CD4-positive, alpha-beta T cell treated with Interleukin-6 at 100 ng/mL for 8 hours (primary cell): ENCODE measurements at regions not wholly inside any gene's neighbourhood (a gene's known extent, or its start where the extent isn't known, plus 50 kb on each side); places are given as distances from the start of the nearest gene placed in this dataset.

Source experiments
- DNase-seq: peaks from one replicate; pipeline ENCODE4 v3.0.0-alpha.2; 2020; ENCODE audit warnings: mixed read lengths, low spot score

- no peak for DNase-seq
Measured at GRCh38 chr13:105921711-105922110, 613.8 kb downstream of the EFNB2 start.

DNA sequence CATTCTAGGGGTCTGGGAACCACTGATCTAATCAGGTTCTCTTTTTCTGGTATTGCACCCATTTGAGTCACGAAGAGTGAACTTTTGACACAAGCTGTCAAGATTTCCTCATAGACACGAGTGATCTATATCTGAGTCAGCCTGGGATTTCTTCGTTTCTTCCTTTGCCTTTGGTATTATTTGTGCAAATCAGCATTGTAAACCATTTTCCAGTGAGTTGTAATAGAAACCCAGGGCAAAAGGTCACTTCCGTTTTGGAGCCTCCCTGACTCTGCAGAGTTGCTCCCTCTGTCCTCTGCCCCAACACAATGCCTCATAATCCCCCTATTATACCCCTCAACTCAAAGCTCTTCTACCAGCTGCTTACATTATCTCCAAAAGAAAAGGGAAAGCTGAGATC is 615.1 kb downstream of the EFNB2 start:
- no peak for DNase-seq

- DNase-seq: no peak
Measured at GRCh38 chr13:105918842-105919741, 616.4 kb downstream of the EFNB2 start.

DNA sequence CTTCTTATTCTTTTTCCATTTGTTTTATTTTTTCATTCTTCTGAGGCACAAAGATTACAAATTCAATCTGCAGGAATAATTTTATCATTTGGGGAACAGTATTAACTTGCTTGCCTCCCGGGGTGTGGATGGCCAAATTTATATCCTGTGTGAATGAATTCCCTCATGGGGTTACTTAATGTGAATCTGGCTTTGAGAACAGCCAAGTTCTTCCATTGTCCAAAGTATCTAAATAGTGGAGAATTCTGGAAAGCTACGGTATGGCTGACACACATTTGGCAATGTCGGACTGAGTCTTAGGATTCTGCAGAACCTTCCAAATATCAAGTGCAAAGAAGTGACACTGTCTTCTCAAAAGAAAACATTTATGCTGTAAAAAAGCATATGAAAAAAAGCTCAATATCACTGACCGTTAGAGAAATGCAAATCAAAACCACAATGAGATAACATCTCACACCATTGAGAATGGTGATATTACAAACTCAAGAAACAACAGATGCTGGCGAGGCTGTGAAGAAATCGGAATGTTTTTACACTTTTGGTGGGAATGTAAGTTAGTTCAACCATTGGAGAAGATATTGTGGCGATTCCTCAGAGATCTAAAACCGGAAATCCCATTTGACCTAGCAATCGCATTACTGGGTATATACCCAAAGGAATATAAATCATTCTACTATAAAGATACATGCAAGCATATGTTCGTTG is 620.2 kb downstream of the EFNB2 start:
- DNase-seq: no peak

DNA sequence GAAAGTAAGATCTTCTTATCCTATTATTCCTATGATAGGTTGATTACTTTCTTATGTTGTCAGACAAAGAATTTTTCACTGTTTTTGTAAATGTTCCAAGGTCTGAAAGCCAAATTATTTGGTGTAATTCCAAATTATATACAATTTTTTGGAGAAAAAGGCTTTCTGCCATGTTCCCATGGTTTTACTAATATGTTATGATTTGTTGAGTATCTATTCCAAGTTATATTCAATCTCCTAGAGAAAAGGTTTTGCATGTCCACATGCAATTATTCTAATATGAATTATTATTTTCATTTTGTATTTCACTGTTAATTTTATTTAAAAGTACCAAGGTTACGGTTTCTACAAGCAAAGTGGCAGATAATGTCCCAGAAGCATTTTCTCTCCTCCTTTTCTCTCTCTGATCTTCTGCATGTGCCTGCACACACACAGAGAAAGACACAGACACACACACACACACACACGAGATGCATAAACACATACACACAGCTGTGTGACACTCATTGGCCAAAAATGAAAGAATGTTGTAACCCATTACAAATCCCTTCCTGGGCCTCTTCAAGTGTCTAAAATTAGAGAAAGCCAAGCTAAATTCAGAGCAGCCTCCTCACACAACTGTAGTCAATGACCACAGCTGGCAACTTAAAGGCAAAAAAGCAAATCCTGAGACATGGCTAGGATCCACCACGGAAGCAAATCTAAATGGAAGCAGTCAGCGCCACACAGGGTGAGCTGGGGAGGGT is 621.0 kb downstream of the EFNB2 start:
- no peak for DNase-seq

DNA sequence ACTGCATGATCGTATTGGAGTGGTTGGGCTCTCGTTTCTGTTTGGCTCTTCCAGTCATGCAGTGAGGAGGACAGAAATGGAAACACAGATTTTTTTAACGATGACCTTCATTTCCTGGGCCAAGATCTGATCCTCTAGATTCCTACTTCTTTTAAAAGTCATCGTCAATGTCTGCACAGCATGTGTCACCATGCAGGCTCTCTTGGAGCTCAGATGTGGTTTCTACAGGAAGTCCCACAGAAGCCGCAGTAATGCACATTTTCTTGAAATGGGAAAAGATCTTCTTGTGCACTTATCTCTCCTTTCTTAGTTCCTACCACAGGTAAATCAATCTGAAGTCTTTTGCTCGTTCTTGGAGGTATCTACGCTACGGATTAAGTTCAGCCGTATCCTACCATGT is 626.9 kb downstream of the EFNB2 start:
- DNase-seq: no peak

DNA sequence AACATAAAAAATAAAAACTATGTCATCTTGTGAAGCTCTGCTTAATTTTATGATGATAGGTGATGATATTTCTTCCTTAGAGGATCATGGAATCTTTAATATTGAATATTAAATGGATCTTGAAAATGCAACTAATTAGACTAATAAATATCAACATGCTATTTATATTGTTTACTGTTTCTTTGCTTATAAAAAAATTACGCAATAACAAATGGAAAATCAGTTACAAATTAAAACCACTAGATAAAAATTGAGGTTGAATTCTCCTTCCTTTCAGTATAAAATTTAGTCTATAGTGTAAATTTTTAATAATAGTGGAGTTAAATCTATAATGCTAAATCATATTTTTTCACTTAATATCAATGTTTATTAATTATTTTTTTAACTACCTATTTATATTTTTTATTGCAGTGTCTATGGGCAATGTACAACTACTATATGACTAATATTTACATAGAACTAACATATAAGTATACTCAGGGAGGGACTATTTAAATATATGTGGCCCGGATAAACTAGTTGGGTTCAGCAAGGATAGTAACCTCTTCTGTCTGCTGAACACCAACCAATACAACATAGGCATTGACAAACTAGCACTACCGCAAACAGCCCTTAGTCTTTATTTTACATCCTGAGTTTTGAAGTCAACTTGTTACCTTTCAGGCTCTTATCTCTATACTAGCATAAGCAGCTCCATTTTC is 628.0 kb downstream of the EFNB2 start:
- DNase-seq: no peak

- DNase-seq: no peak
Measured at GRCh38 chr13:105906746-105907145, 628.7 kb downstream of the EFNB2 start.

- DNase-seq: no peak
Measured at GRCh38 chr13:105904034-105904742, 631.3 kb downstream of the EFNB2 start.

GRCh38 chr13:105902396-105902795 is 633.1 kb downstream of the EFNB2 start:
- no peak for DNase-seq

DNA sequence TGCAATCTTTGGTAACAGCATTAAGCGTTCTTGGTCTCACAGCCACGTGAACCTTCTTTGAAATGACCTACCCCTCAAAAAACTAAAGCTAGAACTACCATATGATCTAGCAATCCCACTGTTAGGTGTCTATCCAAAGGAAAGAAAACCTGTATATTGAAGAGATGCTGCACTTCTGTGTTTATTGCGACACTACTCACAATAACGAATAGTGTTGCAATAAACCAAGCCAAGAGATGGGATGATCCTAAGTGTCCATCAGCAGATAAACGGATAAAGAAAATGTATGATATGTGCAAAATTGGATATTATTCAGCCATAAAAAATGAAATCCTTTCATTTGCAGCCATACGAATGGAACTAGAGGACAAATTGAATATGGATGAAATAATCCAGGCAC is 637.9 kb downstream of the EFNB2 start:
- DNase-seq: no peak

- no peak for DNase-seq
Measured at GRCh38 chr13:105894697-105895096, 640.8 kb downstream of the EFNB2 start.

- no peak for DNase-seq
Measured at GRCh38 chr13:105890509-105890908, 645.0 kb downstream of the EFNB2 start.

GRCh38 chr13:105878119-105878700 is 657.3 kb downstream of the EFNB2 start:
- DNase-seq: no peak

DNA sequence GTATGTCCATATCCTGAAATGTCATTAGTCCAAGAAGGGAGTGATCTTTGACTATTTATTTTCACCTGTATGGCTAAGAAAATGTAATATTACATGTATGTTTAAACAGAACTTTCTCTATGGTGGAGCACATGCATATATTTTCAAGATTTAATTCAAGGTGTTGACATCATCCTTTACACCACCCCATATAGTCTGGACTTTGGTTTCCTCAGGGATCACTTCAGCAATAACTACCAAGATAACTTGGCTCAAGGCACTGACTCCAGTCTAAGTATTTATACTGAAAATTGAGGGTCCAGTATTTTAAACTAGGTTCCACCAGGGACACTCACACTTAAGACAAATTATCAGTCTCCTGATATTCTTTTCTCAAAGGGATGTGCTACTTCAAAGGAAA is 660.6 kb downstream of the EFNB2 start:
- DNase-seq: no peak

DNA sequence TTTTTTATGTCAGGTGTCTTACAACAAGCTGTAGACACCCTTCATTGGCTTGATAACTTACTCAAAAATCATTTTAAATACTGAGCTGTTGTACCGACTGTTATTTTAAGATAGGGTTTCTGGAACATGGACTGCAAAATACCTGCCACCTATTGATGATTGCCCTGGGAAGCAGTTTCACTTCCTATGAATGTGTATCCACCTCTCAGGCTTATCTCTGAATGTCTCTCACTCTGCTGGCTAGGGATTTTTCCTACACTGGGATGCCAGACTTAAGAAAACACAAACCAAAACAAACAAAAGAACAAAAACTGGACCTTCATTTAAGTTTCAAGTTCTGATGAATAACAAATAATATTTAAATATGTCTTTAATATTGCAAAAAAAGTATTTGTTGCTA is 663.7 kb downstream of the EFNB2 start:
- DNase-seq: no peak

- DNase-seq: no peak
Measured at GRCh38 chr13:105871326-105871725, 664.1 kb downstream of the EFNB2 start.

DNA sequence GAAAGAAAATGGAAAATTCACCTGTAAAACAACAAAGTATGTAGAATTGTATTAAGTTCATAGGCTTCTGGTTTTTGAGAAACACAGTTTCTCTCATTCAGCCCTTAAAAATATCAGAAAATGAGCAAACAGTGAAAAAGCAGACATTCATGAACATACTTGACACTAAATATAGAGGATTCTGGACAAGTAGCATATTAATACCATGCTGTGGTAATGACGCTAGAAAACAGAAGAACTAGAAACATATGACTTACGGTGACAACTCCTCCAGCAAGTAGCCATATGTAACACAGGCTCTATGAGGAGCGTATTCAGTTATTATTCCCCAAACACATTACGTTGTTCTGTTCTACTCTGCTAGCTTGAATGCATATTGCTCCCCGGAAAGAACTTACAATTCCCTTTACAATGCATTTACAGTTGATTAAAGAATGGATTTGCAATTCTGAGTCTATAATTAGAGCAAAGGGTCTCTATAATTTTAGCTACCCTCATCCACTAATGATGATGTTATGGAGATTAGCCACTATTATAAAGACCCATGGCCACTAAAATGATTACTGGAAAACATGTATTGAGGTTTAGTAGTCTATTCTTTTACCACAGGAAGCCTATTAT is 672.1 kb downstream of the EFNB2 start:
- DNase-seq: no peak

DNA sequence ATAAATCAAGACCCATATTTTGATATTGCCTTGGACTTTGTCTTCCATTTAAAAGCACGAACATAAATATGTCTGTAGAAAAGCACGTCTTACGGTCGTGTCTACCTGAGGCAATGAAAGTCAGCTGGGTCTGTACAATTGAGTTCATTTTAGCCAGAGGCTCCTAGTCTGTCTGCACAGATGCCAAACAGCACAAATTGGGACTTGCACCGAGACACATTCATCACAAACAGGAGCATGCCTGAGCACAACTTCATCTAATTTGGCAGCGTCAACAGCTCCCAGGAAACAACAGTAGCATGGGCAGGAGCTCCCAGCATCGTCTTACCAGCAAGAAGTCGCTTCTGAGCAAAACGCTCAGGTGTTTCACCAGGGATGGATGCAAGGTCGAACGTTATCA is 687.0 kb downstream of the EFNB2 start:
- no peak for DNase-seq

GRCh38 chr13:105847527-105848291 is 687.8 kb downstream of the EFNB2 start:
- no peak for DNase-seq
